Head of caudate nucleus (tissue), 42 donors: ENCODE measurements at regions not wholly inside any gene's neighbourhood (a gene's known extent, or its start where the extent isn't known, plus 50 kb on each side); places are given as distances from the start of the nearest gene placed in this dataset.

ENCODE experiments used
- DNase-seq, 42 donors: peaks; one replicate each; pipeline versions ENCODE4 v3.0.0 to v3.0.0-alpha.2; 2020 to 2021; ENCODE audit warnings: mixed read lengths in 7 of 42
- intact Hi-C: fragments of 100-400 bp; cut with DNase I; formaldehyde crosslinking; loops from one replicate; pipeline ENCODE4 v1.15.0; 2022

- intact Hi-C loops: no loop called here
- DNase-seq: no peak
Measured at GRCh38 chr17:15051933-15052332, 213.2 kb downstream of the PMP22 start.

DNA sequence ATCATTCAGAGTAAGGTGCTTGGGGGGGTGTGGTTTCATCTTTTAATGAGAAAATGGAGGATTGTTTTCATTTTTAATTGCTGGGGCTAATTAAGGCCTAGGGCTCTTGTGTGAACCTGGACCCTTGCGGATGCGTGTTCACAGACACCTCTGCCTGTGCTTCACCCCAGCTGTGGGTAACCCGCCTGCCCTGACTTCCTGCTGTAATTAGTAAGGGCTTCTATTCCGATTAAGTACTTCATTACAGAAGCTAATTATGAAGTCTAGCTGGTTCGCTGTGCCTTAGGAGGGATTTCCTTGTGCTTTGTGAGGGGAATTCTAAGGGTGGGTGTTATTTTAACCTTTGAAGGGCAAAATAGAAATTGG lies 215.3 kb downstream of the PMP22 start:
- intact Hi-C loops: no loop called here
- no peak for DNase-seq

DNA sequence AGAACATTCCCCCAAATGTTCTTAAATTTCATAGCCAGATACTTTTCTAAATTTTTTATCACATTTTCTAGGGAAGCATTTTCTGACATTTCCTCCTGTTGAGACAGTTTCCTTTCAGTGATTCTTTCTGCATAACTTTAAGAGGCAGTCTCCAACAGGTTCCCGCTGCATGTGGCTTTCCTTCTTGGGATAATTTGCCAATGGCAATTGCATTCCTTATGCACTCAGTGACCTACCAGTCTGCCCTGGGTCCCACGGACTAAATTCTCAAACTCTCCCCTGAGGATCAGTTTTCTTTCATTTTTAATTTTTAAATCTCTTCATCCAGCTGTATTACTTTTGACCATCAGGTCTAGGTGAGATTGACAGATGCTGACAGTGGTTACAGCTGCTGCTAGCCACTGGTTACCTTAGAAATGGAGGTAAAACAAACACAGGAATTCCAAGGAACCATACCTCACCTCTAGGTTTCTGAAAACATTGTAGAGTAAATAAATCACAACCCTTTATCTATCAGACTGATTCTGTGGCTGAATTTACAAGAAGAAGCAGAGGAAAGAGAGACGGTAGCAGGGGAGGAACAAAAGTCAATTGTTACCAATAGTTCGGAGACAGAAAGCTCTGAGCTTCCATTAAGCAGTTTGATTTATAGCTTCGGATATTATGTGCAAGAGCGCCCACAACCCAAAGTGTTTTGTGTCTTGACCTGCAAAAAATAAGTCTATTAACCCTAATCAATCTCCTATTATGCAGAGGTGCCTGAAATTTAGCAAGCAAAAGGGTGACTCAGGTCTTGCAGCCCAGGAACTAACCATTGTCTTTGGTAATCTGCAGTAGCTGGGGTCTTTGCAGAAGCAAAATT lies 216.0 kb downstream of the PMP22 start:
- no peak for DNase-seq
- intact Hi-C loops: no loop called here

GRCh38 chr17:15048381-15048780 lies 216.7 kb downstream of the PMP22 start:
- intact Hi-C loops: no loop called here
- DNase-seq: no peak

DNA sequence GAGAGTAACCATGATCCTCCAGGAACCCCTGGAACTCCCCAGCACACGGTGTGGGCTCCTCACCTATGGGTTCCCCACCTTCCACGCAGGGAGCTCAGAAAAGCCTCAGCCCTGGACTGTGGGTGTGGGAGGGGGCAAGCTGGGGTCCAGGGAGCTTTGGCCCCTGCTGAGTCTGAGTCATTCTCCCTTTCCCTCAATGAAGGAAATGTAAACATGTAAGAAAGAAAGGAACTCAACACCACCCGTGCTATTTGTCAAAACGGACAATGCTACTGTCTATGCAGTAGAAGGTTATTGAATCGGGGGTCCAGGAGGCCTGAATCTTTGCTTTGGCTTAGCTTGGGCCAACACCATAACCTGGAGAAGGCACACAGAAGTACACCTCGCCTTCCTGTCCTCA lies 222.8 kb downstream of the PMP22 start:
- DNase-seq: no peak
- intact Hi-C loops: no loop called here

DNA sequence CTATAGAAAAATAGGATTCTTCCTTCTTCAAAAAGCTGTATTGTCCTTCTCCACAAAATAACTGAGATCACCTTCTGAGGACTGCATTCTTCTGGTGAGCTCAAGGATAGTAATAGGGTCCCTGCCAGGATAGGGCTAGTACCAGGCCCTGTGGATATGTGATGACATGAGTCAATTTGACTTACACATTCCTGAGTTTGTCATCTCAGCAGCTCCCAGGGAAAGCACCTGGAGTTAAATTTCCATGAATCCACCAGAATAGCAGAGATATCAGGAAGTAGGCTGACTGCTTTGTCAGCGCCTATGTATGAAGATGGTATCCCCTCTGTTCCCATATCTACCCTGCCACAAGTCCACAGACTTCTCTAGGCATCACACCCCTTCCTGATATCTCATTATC lies 225.8 kb downstream of the PMP22 start:
- intact Hi-C loops: no loop called here
- DNase-seq: no peak

- intact Hi-C loops: no loop called here
- no peak for DNase-seq
Measured at GRCh38 chr17:15038656-15039055, 226.5 kb downstream of the PMP22 start.

DNA sequence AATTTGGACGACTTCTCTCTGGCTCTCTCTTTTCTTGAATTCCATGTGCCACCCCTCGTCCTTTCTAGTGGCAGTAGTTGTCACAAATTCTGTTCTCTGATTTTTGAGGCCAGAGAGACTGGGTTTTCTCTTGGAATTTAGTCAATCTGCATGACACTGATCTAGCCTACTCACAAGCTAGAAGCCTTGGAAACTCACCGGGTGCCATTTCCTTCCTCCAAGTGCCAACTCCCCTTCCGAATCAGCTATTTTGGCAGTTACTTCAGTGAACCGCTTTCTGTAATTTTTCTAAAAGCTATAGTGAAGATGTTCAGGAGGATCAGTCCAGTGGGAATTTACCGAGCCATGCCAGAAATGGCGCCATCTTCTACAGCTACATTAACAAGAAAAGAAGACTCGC lies 228.9 kb downstream of the PMP22 start:
- intact Hi-C loops: no loop called here
- no peak for DNase-seq

GRCh38 chr17:15031975-15032374 lies 233.2 kb downstream of the PMP22 start:
- intact Hi-C loops: no loop called here

DNA sequence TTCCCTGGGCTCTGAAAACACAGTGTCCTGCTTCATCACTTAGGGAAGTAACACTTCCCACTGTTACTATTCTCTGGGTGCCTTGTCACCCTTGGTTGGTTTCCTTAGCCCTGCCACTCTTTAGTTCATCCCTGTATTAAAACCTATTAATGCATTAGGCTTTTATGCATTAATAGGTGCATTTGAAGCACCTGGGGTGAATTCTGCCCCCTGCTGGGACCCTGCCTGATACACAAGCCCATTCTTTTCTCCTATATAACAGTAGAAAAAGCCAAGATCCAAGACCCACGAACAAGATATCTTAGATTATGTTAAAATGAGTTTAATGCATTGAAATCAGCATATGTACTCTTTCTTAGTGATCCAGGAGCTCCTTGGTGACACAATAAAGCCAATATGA lies 235.7 kb downstream of the PMP22 start:
- no peak for DNase-seq
- intact Hi-C loops: no loop called here

More at GRCh38 chr17:15031975-15032374, 233.2 kb downstream of the PMP22 start:
- DNase-seq: no peak

- intact Hi-C loops: no loop called here
- no peak for DNase-seq
Measured at GRCh38 chr17:15027853-15028252, 237.3 kb downstream of the PMP22 start.

- intact Hi-C loops: no loop called here
Measured at GRCh38 chr17:15026088-15026487, 239.0 kb downstream of the PMP22 start.

DNA sequence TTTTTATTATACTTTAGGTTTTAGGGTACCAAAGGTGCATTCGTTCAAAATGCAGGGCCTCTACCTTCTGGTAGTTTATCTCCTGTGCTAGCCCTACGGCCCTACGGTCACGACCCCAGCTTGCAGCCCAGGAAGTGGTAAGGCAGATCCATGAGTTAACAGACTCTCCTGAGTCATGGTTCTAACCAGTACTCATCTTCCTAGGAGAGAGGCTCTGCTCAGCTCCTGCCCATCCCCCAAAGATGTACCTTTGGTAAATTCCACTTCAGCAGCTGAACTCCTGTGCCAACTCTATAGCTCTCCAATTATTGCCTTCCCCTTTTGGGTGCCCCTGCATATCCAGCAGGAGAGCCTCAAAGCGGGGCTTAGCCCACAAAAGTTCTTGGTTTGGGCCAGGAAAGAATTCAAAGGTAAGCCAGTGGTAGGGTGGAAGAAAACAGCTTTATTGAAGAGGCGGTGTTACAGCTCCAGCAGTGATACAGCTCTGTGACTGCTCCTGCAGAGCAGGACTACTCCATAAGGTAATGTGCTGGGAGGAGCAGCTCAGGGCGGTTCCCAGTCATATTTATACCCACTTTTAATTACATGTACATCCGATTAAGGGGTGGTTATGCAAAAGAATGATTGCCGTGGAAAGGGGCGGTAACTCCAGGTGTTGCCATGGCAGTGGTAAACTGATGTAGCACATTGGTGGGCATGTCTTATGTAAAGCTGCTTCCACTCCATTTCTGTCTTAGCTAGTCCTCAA lies 241.4 kb downstream of the PMP22 start:
- intact Hi-C loops: no loop called here
- DNase-seq: no peak

More at GRCh38 chr17:15026088-15026487, 239.0 kb downstream of the PMP22 start:
- no peak for DNase-seq

- intact Hi-C loops: no loop called here
- DNase-seq: no peak
Measured at GRCh38 chr17:15019158-15019557, 246.0 kb downstream of the PMP22 start.

DNA sequence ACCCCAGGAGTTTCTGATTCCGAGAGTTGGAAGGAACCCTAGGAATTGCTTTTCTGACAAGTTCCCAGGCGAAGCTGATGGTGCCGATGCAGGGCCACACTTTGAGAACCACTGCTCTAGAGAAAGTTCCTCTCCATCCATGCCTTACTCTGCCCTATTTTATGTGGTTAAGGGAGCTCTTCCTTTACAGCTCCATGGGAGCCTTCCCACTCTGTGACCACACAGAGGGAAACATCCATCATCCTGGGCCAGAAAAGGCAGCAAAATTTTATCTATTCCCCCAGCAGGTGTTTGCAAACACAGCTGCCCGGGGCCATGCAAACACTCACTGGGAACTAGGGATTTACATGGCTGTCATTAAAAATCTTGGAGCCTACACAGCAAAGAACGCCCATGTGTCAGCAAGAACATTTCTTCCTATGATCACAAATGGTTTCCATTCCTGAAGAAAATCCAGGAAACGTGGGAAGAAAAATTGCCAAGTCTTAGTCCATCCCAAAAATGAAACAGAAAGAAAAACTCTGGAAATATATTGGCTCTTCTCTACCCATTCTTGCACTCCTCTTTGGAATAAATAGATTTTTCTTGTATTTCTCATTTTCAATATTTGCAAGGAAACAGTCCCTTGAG lies 252.7 kb downstream of the PMP22 start:
- DNase-seq: peak in 1 of 42 donors; percentile 15
- intact Hi-C loops: no loop called here

- intact Hi-C loops: loop anchor here (5.0 kb wide), 1 partner anchor 1972 kb away; no protein-coding TSS in a partner anchor
- DNase-seq: peak in 1 of 42 donors; percentile 16
Measured at GRCh38 chr17:15009087-15009486, 256.0 kb downstream of the PMP22 start.

- DNase-seq: no peak
- intact Hi-C loops: loop anchor here (5.0 kb wide), 1 partner anchor 1970 kb away; no protein-coding TSS in a partner anchor
Measured at GRCh38 chr17:15007147-15007553, 258.0 kb downstream of the PMP22 start.

GRCh38 chr17:15006421-15007128 lies 258.6 kb downstream of the PMP22 start:
- no peak for DNase-seq
- intact Hi-C loops: loop anchor here (5.0 kb wide), 1 partner anchor 1969 kb away; no protein-coding TSS in a partner anchor

- intact Hi-C loops: no loop called here
Measured at GRCh38 chr17:15000661-15001060, 264.5 kb downstream of the PMP22 start.

More at GRCh38 chr17:15000661-15001060, 264.5 kb downstream of the PMP22 start:
- no peak for DNase-seq
